ENCODE measurements at regions not wholly inside any gene's neighbourhood (a gene's known extent, or its start where the extent isn't known, plus 50 kb on each side); places are given as distances from the start of the nearest gene placed in this dataset.

DNA sequence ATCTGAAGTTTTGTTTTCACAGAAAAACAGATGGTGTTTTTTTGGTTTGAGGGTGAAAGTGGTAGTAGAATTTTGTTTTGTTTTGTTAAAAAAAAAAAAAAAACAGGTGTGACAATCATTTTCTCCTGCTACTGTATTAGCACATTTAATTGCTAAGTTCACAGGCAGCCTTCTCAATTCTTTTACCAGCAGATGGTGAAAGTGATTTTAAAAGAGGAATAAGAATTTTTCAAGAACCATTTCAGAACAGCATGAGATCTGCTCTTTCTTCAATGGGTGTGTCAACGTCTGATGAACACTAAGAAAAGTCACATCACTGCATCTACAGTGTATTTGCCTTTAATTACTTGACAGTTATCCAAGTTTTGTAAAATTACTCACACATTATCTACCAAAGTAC is 303.7 kb upstream of the USP15 start:
- H3K9me3 ChIP-seq (ENCODE audit: control insufficient read depth, low read length), result no peaks in the 10 kb centered on the region
- no peaks in the 10 kb centered on the region for H3K27me3 ChIP-seq (replicated peaks; ENCODE audit: control insufficient read depth, insufficient read depth, low read length)
- H3K9ac ChIP-seq (ENCODE audit: low read length), result no peak overlapping the region
- H3K4me1 ChIP-seq (ENCODE audit: control insufficient read depth, insufficient read depth, low read length), result no peaks in the 10 kb centered on the region
- no peak overlapping the region for H3K4me3 ChIP-seq (ENCODE audit: low read length)
- DNase-seq (ENCODE audit: low read depth), result no peak
- no peaks in the 10 kb centered on the region for H3K36me3 ChIP-seq (ENCODE audit: control insufficient read depth, insufficient read depth, low read length, severe bottlenecking)

DNA sequence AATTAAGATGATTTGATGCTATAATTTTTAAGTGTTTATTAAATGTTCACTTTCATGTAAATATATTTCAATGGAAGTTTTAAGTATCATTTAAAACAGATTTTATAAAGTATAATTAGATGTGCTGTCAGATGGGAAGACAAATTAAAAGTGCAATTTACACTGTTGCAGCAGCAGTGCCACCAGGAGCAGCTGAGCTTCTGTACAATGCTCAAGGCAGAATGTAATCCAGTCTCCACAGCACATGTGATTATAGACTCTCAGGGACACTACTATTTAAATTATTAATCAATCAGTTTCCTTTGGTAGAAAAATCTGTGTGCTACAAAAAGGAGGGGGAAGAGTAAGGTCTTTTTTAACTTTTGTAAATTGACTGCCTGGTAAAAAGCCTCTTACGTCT is 285.7 kb upstream of the USP15 start:
- Histone ChIP-seq H3K27me3 (replicated peaks; ENCODE audit: control insufficient read depth, insufficient read depth, low read length) (no peaks in the 10 kb centered on the region), H3K4me3 (ENCODE audit: low read length) (no peak overlapping the region), H3K9me3 (ENCODE audit: control insufficient read depth, low read length) (no peaks in the 10 kb centered on the region), H3K9ac (ENCODE audit: low read length) (no peak overlapping the region), H3K4me1 (ENCODE audit: control insufficient read depth, insufficient read depth, low read length) (no peaks in the 10 kb centered on the region), H3K36me3 (ENCODE audit: control insufficient read depth, insufficient read depth, low read length, severe bottlenecking) (no peaks in the 10 kb centered on the region)
- no peak for DNase-seq (ENCODE audit: low read depth)

DNA sequence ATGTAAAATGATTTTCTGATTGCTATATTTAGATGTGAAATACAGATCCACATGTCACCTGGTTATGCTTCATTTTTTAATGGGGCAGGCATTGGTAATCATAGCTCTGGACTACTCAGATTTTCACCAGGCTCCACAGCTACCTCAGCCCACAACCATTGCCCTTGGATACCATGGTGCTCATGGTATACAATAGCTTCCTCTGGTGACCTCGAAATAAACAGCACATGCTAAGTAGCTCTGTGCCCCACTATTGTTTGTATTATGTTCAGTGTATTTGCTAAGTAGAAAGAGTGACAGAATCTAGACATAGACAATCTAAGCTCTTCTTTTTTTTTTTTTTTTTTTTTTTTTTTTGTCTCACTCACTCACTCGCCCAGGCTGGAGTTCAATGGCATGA is 274.4 kb upstream of the USP15 start:
- H3K27me3 ChIP-seq (replicated peaks; ENCODE audit: control insufficient read depth, insufficient read depth, low read length), result no peaks in the 10 kb centered on the region

DNA sequence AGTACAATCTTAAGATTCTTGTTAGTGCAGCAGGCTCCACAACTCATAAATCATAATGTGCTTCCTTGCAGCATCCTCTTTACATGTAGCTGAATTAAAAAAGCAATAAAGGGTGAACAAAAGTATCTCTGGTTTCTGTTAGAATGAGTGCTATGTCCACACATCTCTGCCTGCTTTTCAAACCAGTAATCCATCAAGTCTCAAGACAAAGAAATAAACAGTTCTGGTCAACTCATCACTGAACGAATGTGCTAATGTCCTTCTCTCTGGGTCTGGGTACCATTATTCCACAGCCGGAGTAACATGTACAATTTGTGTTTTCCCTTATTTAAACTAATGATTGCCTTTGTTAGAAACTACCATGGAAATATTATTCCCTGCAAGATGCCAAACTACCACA is 273.0 kb upstream of the USP15 start:
- H3K36me3 ChIP-seq (ENCODE audit: control insufficient read depth, insufficient read depth, low read length, severe bottlenecking), result no peaks in the 10 kb centered on the region
- no peaks in the 10 kb centered on the region for H3K27me3 ChIP-seq (replicated peaks; ENCODE audit: control insufficient read depth, insufficient read depth, low read length)
- DNase-seq (ENCODE audit: low read depth), result no peak
- no peaks in the 10 kb centered on the region for H3K9me3 ChIP-seq (ENCODE audit: control insufficient read depth, low read length)
- no peak overlapping the region for H3K4me3 ChIP-seq (ENCODE audit: low read length)
- H3K9ac ChIP-seq (ENCODE audit: low read length), result no peak overlapping the region
- H3K4me1 ChIP-seq (ENCODE audit: control insufficient read depth, insufficient read depth, low read length), result no peaks in the 10 kb centered on the region

More for the DNA sequence above, 274.4 kb upstream of the USP15 start:
- no peaks in the 10 kb centered on the region for H3K9me3 ChIP-seq (ENCODE audit: control insufficient read depth, low read length)
- DNase-seq (ENCODE audit: low read depth), result no peak
- no peaks in the 10 kb centered on the region for H3K4me1 ChIP-seq (ENCODE audit: control insufficient read depth, insufficient read depth, low read length)
- H3K36me3 ChIP-seq (ENCODE audit: control insufficient read depth, insufficient read depth, low read length, severe bottlenecking), result no peaks in the 10 kb centered on the region
- H3K4me3 ChIP-seq (ENCODE audit: low read length), result no peak overlapping the region
- no peak overlapping the region for H3K9ac ChIP-seq (ENCODE audit: low read length)

DNA sequence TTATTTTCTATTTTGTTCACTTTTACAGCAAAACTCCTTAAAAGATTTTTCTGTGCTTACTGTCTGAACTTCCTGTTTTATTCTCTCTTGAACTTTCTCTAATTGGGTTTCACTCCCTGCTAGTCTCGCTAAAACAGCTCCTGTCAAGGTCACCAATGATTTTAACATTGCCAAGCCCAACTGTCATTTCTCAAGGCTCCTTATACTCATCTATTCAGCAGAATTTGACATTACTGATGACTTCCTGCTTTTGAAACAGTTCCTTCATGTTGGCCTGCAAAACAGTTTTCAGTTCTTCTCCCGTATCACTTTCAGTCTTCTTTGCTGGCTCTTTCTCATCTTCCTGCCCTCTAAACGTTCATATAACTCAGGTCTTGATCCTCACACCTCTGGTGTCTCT is 268.5 kb upstream of the USP15 start:
- H3K4me1 ChIP-seq (ENCODE audit: control insufficient read depth, insufficient read depth, low read length), result no peaks in the 10 kb centered on the region
- H3K9ac ChIP-seq (ENCODE audit: low read length), result no peak overlapping the region
- no peaks in the 10 kb centered on the region for H3K27me3 ChIP-seq (replicated peaks; ENCODE audit: control insufficient read depth, insufficient read depth, low read length)
- DNase-seq (ENCODE audit: low read depth), result no peak
- H3K9me3 ChIP-seq (ENCODE audit: control insufficient read depth, low read length), result no peaks in the 10 kb centered on the region
- H3K36me3 ChIP-seq (ENCODE audit: control insufficient read depth, insufficient read depth, low read length, severe bottlenecking), result no peaks in the 10 kb centered on the region
- no peak overlapping the region for H3K4me3 ChIP-seq (ENCODE audit: low read length)

DNA sequence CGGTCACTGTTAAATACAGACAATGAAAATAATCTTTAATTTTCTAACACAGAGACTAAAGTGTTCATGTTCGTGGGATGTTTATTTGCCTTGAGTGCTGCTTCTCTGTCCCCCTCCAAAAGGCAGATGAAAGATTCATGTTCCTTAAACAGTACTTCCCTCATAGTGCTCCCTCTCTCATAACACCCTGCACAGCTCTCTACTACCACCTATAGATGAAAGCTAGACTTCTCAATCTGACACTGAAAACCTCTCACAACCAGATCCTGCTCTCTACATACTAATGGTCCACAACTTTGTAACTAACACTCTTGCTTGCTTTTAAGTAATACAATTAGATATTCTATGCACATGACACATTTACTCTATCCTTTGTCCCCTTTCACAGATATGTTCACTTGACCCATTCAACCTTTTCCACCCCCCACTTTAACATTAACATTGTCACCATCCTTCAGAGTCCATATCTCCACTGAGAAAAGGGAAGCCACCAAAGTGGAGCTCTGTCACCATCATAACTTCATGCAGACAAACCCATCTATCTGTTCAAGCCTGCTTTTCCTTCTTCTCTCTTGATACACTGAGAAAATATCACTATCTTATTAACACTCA is 266.4 kb upstream of the USP15 start:
- Histone ChIP-seq H3K9me3 (ENCODE audit: control insufficient read depth, low read length) (no peaks in the 10 kb centered on the region), H3K36me3 (ENCODE audit: control insufficient read depth, insufficient read depth, low read length, severe bottlenecking) (no peaks in the 10 kb centered on the region), H3K4me3 (ENCODE audit: low read length) (no peak overlapping the region), H3K9ac (ENCODE audit: low read length) (no peak overlapping the region), H3K4me1 (ENCODE audit: control insufficient read depth, insufficient read depth, low read length) (no peaks in the 10 kb centered on the region), H3K27me3 (replicated peaks; ENCODE audit: control insufficient read depth, insufficient read depth, low read length) (no peaks in the 10 kb centered on the region)
- DNase-seq (ENCODE audit: low read depth), result peak; percentile 46

DNA sequence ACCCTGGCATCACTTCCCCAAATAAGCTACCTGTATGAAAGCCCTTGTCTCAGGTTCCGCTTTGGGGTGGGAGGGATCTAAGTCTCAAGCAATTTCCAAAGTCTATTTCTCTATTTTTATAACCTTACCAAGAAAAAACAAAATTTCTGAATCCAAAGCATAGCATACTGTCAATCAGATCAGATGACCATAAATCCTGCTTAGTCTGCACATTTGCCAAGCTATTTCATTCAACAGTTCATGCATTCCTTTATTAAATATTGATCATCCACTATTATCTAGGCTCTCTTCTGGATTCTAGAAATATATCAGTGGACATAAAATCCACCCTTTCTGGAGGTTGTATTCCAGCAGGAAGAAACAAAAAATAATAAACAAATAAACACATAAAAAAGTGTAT is 263.5 kb upstream of the USP15 start:
- no peak overlapping the region for H3K9ac ChIP-seq (ENCODE audit: low read length)
- DNase-seq (ENCODE audit: low read depth), result no peak
- no peaks in the 10 kb centered on the region for H3K4me1 ChIP-seq (ENCODE audit: control insufficient read depth, insufficient read depth, low read length)
- H3K4me3 ChIP-seq (ENCODE audit: low read length), result no peak overlapping the region
- H3K36me3 ChIP-seq (ENCODE audit: control insufficient read depth, insufficient read depth, low read length, severe bottlenecking), result no peaks in the 10 kb centered on the region
- H3K27me3 ChIP-seq (replicated peaks; ENCODE audit: control insufficient read depth, insufficient read depth, low read length), result no peaks in the 10 kb centered on the region
- no peaks in the 10 kb centered on the region for H3K9me3 ChIP-seq (ENCODE audit: control insufficient read depth, low read length)

DNA sequence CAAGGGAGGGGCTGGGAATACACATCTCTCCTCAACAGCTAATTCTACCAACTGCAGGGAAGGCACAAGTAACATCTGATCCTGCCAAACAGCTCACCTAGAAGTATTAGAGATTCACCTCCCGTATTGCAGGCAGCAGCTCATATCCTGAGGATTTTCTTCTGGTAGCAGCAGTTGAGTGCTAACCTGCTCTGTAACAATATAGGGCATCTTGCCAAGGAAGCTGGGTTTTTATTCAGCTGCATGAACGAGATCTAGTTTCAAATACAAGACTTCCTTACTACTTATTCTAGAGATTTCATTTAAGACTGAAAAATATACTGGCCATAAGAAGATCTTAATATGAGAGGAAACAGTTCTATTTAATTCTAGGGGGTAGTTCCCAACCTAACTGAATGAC is 261.4 kb upstream of the USP15 start:
- H3K9ac ChIP-seq (ENCODE audit: low read length), result no peak overlapping the region
- H3K27me3 ChIP-seq (replicated peaks; ENCODE audit: control insufficient read depth, insufficient read depth, low read length), result no peaks in the 10 kb centered on the region
- no peak for DNase-seq (ENCODE audit: low read depth)
- no peaks in the 10 kb centered on the region for H3K9me3 ChIP-seq (ENCODE audit: control insufficient read depth, low read length)
- no peaks in the 10 kb centered on the region for H3K4me1 ChIP-seq (ENCODE audit: control insufficient read depth, insufficient read depth, low read length)
- no peaks in the 10 kb centered on the region for H3K36me3 ChIP-seq (ENCODE audit: control insufficient read depth, insufficient read depth, low read length, severe bottlenecking)
- no peak overlapping the region for H3K4me3 ChIP-seq (ENCODE audit: low read length)

DNA sequence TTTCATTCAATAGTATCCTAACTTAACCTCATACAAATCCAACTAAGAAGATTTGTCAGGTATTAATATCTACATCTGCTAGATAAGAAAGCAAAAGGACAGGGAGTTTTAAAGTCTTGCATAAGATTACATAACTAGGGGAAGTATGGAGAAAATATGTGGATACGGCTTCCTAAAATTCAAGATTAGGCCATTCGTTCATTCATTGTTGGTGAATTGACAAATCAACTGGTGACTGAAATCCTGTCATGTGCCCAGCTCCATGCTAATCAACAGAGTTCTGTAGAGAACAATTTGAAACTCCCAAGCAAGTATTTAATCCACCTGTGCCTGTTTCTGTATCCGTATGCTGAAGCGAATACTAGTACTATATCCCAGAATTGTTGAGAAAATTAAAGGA is 260.9 kb upstream of the USP15 start:
- H3K27me3 ChIP-seq (replicated peaks; ENCODE audit: control insufficient read depth, insufficient read depth, low read length), result no peaks in the 10 kb centered on the region
- H3K4me1 ChIP-seq (ENCODE audit: control insufficient read depth, insufficient read depth, low read length), result no peaks in the 10 kb centered on the region
- no peak overlapping the region for H3K9ac ChIP-seq (ENCODE audit: low read length)
- H3K9me3 ChIP-seq (ENCODE audit: control insufficient read depth, low read length), result no peaks in the 10 kb centered on the region
- no peak overlapping the region for H3K4me3 ChIP-seq (ENCODE audit: low read length)
- no peak for DNase-seq (ENCODE audit: low read depth)
- no peaks in the 10 kb centered on the region for H3K36me3 ChIP-seq (ENCODE audit: control insufficient read depth, insufficient read depth, low read length, severe bottlenecking)

DNA sequence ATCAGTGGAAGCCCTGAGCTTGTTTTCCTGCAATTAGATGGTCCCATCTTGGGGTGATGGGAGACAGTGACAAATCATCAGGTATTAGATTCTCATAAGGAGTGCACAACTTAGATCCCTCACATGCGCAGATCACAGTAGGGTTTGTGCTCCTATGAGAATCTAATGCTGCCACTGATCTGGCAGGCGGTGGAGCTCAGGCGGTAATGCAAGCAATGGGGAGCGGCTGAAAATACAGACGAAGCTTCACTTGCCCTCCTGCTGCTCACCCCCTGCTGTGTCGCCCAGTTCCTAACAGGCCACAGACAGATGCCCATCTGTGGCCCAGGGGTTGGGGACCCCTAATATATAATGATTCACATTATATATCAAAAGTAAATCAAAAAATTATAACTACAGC is 258.8 kb upstream of the USP15 start:
- DNase-seq (ENCODE audit: low read depth), result no peak
- no peak overlapping the region for H3K4me3 ChIP-seq (ENCODE audit: low read length)
- H3K27me3 ChIP-seq (replicated peaks; ENCODE audit: control insufficient read depth, insufficient read depth, low read length), result no peaks in the 10 kb centered on the region
- no peaks in the 10 kb centered on the region for H3K4me1 ChIP-seq (ENCODE audit: control insufficient read depth, insufficient read depth, low read length)
- H3K36me3 ChIP-seq (ENCODE audit: control insufficient read depth, insufficient read depth, low read length, severe bottlenecking), result no peaks in the 10 kb centered on the region
- H3K9me3 ChIP-seq (ENCODE audit: control insufficient read depth, low read length), result no peaks in the 10 kb centered on the region
- H3K9ac ChIP-seq (ENCODE audit: low read length), result no peak overlapping the region

DNA sequence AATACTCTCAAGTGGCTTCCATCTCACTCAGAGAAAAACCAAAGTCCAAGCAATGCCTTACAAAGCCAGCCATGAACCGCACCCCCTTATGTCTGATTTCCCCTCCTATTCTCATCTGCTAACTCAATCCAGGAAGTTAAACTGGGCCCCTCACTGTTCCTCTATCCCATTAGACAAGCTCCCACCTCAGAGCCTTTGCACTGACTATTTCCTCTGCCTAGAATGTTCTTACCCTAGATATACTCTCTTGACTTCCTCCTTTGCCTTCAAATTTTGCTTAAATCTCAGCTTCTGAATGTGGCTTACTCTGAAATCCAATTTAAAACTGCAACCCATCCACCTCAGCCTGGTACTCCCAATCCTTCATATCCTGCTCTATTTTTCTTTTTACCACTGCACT is 257.0 kb upstream of the USP15 start:
- no peak for DNase-seq (ENCODE audit: low read depth)
- Histone ChIP-seq H3K27me3 (replicated peaks; ENCODE audit: control insufficient read depth, insufficient read depth, low read length) (no peaks in the 10 kb centered on the region), H3K9me3 (ENCODE audit: control insufficient read depth, low read length) (no peaks in the 10 kb centered on the region), H3K36me3 (ENCODE audit: control insufficient read depth, insufficient read depth, low read length, severe bottlenecking) (no peaks in the 10 kb centered on the region), H3K4me1 (ENCODE audit: control insufficient read depth, insufficient read depth, low read length) (no peaks in the 10 kb centered on the region), H3K4me3 (ENCODE audit: low read length) (no peak overlapping the region), H3K9ac (ENCODE audit: low read length) (no peak overlapping the region)

DNA sequence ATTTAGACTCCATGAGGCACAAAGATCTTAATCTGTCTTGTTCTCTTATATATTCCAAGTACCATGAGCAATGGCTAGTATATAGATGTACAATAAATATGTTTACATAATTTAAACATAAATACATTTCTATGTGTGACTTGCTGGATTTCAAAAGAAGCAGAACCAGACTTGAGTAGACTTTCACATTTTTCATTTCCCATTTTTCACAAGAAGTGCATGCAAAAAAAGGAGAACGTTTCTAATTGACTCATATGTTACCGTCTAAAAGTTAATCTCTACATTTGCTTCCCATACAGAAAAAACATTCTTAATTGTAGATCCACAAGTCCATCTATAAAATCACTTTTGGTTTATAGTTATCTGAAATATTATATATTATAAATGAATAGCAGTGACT is 256.5 kb upstream of the USP15 start:
- no peak overlapping the region for H3K4me3 ChIP-seq (ENCODE audit: low read length)
- peaks cover 3% of the 10 kb centered on the region for H3K4me1 ChIP-seq (ENCODE audit: control insufficient read depth, insufficient read depth, low read length)
- H3K27me3 ChIP-seq (replicated peaks; ENCODE audit: control insufficient read depth, insufficient read depth, low read length), result no peaks in the 10 kb centered on the region
- H3K9ac ChIP-seq (ENCODE audit: low read length), result no peak overlapping the region
- no peaks in the 10 kb centered on the region for H3K36me3 ChIP-seq (ENCODE audit: control insufficient read depth, insufficient read depth, low read length, severe bottlenecking)
- H3K9me3 ChIP-seq (ENCODE audit: control insufficient read depth, low read length), result no peaks in the 10 kb centered on the region
- DNase-seq (ENCODE audit: low read depth), result no peak

All from adipocyte (in vitro differentiated cells).